ENCODE measurements at regions not wholly inside any gene's neighbourhood (a gene's known extent, or its start where the extent isn't known, plus 50 kb on each side); places are given as distances from the start of the nearest gene placed in this dataset.

GRCh38 chr4:8702020-8702495 is 109.5 kb downstream of the CPZ start:
- no peak for TF ChIP-seq CTCF (conservative IDR thresholded peaks at IDR 0.05; ENCODE audit: low read length)
- DNase-seq (ENCODE audit: low read depth), result no peak
- no peak overlapping the region for H3K4me3 ChIP-seq (ENCODE audit: low read length)

GRCh38 chr4:8701126-8702019 is 108.8 kb downstream of the CPZ start:
- no peak overlapping the region for H3K4me3 ChIP-seq (ENCODE audit: low read length)
- DNase-seq (ENCODE audit: low read depth), result no peak
- TF ChIP-seq CTCF (conservative IDR thresholded peaks at IDR 0.05; ENCODE audit: low read length), result no peak

GRCh38 chr4:8700531-8700930 is 108.0 kb downstream of the CPZ start:
- TF ChIP-seq CTCF (conservative IDR thresholded peaks at IDR 0.05; ENCODE audit: low read length), result no peak
- no peak overlapping the region for H3K4me3 ChIP-seq (ENCODE audit: low read length)
- DNase-seq (ENCODE audit: low read depth), result no peak

- no peak for DNase-seq (ENCODE audit: low read depth)
- H3K4me3 ChIP-seq (ENCODE audit: low read length), result no peak overlapping the region
- no peak for TF ChIP-seq CTCF (conservative IDR thresholded peaks at IDR 0.05; ENCODE audit: low read length)
Observed at GRCh38 chr4:8699479-8700145, 107.0 kb downstream of the CPZ start.

GRCh38 chr4:8699063-8699385 is 106.5 kb downstream of the CPZ start:
- H3K4me3 ChIP-seq (ENCODE audit: low read length), result no peak overlapping the region
- no peak for TF ChIP-seq CTCF (conservative IDR thresholded peaks at IDR 0.05; ENCODE audit: low read length)
- DNase-seq (ENCODE audit: low read depth), result no peak

- no peak for DNase-seq (ENCODE audit: low read depth)
Observed at GRCh38 chr4:8698341-8699062, 105.9 kb downstream of the CPZ start.

More at GRCh38 chr4:8698341-8699062, 105.9 kb downstream of the CPZ start:
- TF ChIP-seq CTCF (conservative IDR thresholded peaks at IDR 0.05; ENCODE audit: low read length), result no peak
- no peak overlapping the region for H3K4me3 ChIP-seq (ENCODE audit: low read length)
